Nephron progenitor cell (in vitro differentiated cells): ENCODE measurements at regions not wholly inside any gene's neighbourhood (a gene's known extent, or its start where the extent isn't known, plus 50 kb on each side); places are given as distances from the start of the nearest gene placed in this dataset.

Source experiments
- DNase-seq: peaks from one replicate; pipeline ENCODE4 v3.0.0; 2021
- H3K27ac Mint-ChIP-seq: 2 replicates; pipeline ENCODE4 v1.8.0; 2021; ENCODE audit warnings: mild to moderate bottlenecking, moderate library complexity, mixed read lengths
- H3K27me3 Mint-ChIP-seq: 2 replicates; pipeline ENCODE4 v1.8.0; 2021; ENCODE audit warnings: mild to moderate bottlenecking, low read depth, mixed read lengths; ENCODE audit not compliant: poor library complexity
- H3K36me3 Mint-ChIP-seq: 2 replicates; pipeline ENCODE4 v1.8.0; 2021; ENCODE audit warnings: low read depth, mixed read lengths
- H3K4me1 Mint-ChIP-seq: 2 replicates; pipeline ENCODE4 v1.8.0; 2021; ENCODE audit warnings: mixed read lengths
- H3K4me3 Mint-ChIP-seq: 2 replicates; pipeline ENCODE4 v1.8.0; 2021; ENCODE audit warnings: mild to moderate bottlenecking, moderate library complexity, mixed read lengths
- H3K9me3 Mint-ChIP-seq: 2 replicates; pipeline ENCODE4 v1.8.0; 2021; ENCODE audit warnings: mild to moderate bottlenecking, moderate library complexity, mixed read lengths
- TF ChIP-seq, protein P1 (sequence below): fragments of 200-600 bp; sonication (generic); IDR thresholded peaks from 2 replicates; pipeline ENCODE4 v1.5.0; 2021; ENCODE audit warnings: antibody characterized with exemption

DNA sequence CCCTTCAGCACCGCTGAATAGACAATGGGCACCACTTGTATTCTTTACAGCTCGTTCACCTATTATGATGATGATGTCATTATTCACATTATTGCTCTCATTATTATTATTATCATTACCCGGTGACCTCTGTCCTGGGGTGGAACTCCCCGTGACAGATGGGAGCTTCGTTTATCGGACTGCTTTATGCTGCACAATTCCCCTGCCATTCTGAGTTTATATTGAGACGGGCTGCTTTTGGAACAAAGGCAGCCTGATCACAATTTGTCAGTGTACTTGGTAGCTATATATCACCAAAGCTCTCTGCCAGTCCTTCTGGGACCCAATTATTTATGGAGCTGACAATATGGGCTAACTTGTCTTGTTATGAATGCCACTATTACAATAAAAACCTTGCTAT is 1145.6 kb upstream of the WWC1 start:
- TF ChIP-seq, protein P1, sequence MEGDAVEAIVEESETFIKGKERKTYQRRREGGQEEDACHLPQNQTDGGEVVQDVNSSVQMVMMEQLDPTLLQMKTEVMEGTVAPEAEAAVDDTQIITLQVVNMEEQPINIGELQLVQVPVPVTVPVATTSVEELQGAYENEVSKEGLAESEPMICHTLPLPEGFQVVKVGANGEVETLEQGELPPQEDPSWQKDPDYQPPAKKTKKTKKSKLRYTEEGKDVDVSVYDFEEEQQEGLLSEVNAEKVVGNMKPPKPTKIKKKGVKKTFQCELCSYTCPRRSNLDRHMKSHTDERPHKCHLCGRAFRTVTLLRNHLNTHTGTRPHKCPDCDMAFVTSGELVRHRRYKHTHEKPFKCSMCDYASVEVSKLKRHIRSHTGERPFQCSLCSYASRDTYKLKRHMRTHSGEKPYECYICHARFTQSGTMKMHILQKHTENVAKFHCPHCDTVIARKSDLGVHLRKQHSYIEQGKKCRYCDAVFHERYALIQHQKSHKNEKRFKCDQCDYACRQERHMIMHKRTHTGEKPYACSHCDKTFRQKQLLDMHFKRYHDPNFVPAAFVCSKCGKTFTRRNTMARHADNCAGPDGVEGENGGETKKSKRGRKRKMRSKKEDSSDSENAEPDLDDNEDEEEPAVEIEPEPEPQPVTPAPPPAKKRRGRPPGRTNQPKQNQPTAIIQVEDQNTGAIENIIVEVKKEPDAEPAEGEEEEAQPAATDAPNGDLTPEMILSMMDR: no peak
- no peaks in the 10 kb centered on the region for H3K9me3 Mint-ChIP-seq
- no peak for DNase-seq
- H3K36me3 Mint-ChIP-seq: no peaks in the 10 kb centered on the region
- H3K27me3 Mint-ChIP-seq: no peaks in the 10 kb centered on the region
- no peak overlapping the region for H3K27ac Mint-ChIP-seq
- H3K4me3 Mint-ChIP-seq: no peak overlapping the region
- no peaks in the 10 kb centered on the region for H3K4me1 Mint-ChIP-seq

DNA sequence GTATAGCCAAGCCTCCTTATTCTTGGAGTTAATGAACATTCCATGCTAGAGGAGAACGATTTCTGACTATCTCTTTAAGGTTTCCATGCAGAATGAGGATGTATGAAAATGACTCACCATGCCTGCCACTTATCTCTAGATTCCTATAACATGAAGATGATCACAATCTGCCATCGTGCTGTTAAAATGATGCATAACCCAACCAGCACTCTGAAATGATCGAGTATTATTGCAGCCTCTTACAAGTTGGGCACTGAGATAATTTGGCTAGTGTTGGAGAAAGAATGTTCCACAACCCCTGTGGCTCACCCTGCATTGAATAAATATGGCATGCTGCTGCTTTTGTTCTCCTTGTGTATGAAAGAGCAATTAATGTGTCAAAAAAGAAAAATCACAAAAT is 1143.6 kb upstream of the WWC1 start:
- DNase-seq: no peak
- Mint-ChIP-seq H3K9me3 (no peaks in the 10 kb centered on the region), H3K27me3 (no peaks in the 10 kb centered on the region), H3K4me1 (no peaks in the 10 kb centered on the region), H3K27ac (no peak overlapping the region), H3K36me3 (no peaks in the 10 kb centered on the region), H3K4me3 (no peak overlapping the region)
- TF ChIP-seq, protein P1: no peak

DNA sequence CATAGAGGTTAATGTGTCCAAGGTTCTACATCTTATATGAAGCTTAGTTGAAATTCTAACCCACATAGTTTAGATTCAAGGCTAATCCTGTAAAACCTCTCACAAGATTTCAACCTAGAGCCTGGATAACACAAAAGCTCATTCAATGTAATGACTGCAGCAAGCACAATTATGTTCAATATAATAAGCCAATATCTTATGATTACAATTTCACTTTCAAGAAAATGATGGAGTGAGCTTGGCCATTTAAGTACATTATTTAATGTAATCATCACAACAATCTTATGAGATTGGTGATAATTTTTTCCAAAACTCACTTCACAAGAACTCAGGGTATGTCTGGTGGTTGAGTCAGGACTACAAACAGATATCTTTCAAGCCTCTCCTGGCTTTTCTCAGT is 1140.8 kb upstream of the WWC1 start:
- H3K27me3 Mint-ChIP-seq: no peaks in the 10 kb centered on the region
- H3K36me3 Mint-ChIP-seq: no peaks in the 10 kb centered on the region
- no peak overlapping the region for H3K4me3 Mint-ChIP-seq
- H3K27ac Mint-ChIP-seq: no peak overlapping the region
- no peaks in the 10 kb centered on the region for H3K9me3 Mint-ChIP-seq
- TF ChIP-seq, protein P1: no peak
- DNase-seq: no peak
- H3K4me1 Mint-ChIP-seq: no peaks in the 10 kb centered on the region

DNA sequence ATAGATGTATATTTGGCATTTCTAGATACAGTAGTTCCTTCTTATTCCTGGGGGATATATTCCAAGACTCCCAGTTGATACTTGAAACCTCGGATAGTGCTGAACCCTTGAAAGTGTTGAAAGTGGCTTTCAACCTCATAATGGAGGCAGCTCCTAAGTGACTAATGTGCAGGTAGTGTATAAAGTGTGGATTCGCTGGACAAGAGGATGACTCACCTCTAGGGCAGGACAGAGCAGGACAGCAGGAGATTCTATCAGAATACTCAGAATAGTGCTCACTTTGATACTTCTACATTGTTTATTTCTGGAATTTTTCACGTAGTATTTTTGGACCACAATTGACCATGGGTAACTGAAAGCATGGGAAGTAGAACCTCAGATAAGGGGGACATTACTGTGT is 1138.9 kb upstream of the WWC1 start:
- no peak for DNase-seq
- no peaks in the 10 kb centered on the region for H3K4me1 Mint-ChIP-seq
- TF ChIP-seq, protein P1: no peak
- no peaks in the 10 kb centered on the region for H3K36me3 Mint-ChIP-seq
- no peak overlapping the region for H3K27ac Mint-ChIP-seq
- no peaks in the 10 kb centered on the region for H3K9me3 Mint-ChIP-seq
- no peaks in the 10 kb centered on the region for H3K27me3 Mint-ChIP-seq
- no peak overlapping the region for H3K4me3 Mint-ChIP-seq

DNA sequence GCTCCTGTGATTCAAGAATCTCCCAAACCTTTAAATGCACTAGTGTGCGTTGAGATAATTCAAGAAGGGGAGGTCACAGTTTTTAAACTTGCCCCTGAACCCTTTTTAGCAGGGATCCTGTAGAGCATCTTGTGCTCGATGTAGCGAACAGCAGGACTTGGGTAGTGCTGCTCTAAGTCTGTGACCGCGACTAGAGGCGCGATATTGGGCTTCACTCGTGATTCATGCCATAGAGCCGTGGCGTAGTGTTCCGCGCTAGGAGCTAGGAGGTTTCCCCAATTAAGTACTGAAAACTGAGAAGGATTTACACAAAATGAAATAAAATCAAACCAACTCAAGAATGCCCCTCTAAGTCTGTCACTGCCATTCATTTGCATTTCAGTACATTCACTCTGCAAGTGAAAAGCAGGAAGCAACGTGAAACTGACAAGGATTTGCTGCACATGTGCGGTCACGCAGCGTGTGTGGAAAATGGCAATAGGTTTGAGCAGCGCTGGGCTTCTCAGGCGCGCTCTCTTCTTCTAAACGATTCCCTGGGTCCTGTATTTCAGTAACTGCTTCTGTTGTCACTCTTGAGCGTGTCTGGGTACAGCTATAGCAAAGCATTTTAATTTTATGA is 1135.9 kb upstream of the WWC1 start:
- TF ChIP-seq, protein P1: no peak
- DNase-seq: no peak
- H3K27me3 Mint-ChIP-seq: no peaks in the 10 kb centered on the region
- no peaks in the 10 kb centered on the region for H3K9me3 Mint-ChIP-seq
- no peak overlapping the region for H3K27ac Mint-ChIP-seq
- H3K36me3 Mint-ChIP-seq: no peaks in the 10 kb centered on the region
- no peak overlapping the region for H3K4me3 Mint-ChIP-seq
- no peaks in the 10 kb centered on the region for H3K4me1 Mint-ChIP-seq

DNA sequence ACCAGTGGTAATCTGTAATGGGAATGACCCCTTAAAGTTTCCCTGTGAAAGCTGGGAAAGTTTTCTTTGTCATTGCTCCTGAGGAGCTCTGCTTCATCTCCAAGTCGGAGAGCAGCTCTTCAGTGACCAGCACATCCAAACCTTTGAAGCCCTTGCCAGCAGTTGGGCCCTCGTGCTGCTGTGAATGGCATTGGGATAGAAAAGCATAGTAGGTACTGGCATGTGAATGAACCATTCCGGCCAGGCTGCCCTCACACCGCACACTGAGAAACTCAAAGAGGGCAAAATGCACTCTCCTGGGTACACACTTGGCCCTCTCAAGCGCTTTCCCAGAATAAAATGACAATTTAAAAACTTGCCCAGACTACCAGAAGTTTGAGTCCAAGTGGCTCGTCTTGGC is 1135.0 kb upstream of the WWC1 start:
- TF ChIP-seq, protein P1: no peak
- no peak overlapping the region for H3K27ac Mint-ChIP-seq
- H3K4me3 Mint-ChIP-seq: no peak overlapping the region
- DNase-seq: no peak
- no peaks in the 10 kb centered on the region for H3K9me3 Mint-ChIP-seq
- no peaks in the 10 kb centered on the region for H3K4me1 Mint-ChIP-seq
- no peaks in the 10 kb centered on the region for H3K36me3 Mint-ChIP-seq
- H3K27me3 Mint-ChIP-seq: no peaks in the 10 kb centered on the region
